Suprapubic skin (tissue), 4 donors: ENCODE measurements at regions not wholly inside any gene's neighbourhood (a gene's known extent, or its start where the extent isn't known, plus 50 kb on each side); places are given as distances from the start of the nearest gene placed in this dataset.

Experiments
- EP300 ChIP-seq: sonication (generic); formaldehyde crosslinking; IDR thresholded peaks from one replicate; pipeline ENCODE4 v1.6.1; 2017; ENCODE audit warnings: antibody characterized with exemption
- POLR2A ChIP-seq, 2 donors: fragments of 450-650 bp; IDR thresholded peaks; one replicate each; pipeline ENCODE4 v1.6.1; 2017; ENCODE audit warnings: antibody characterized with exemption in 2 of 2, mild to moderate bottlenecking in 2 of 2, moderate library complexity in 2 of 2
- POLR2AphosphoS5 ChIP-seq, 3 donors: sonication (generic); formaldehyde crosslinking; IDR thresholded peaks; one replicate each; pipeline ENCODE4 v1.6.1; 2017; ENCODE audit warnings: antibody characterized with exemption in 3 of 3
- TF ChIP-seq, protein P1 (sequence below), 2 donors: fragments of 200-600 bp in 1 of 2; fragments of 450-650 bp in 1 of 2; sonication (generic) in 1 of 2; IDR thresholded peaks; one replicate each; pipeline ENCODE4 v1.5.1; 2016 to 2019; ENCODE audit warnings: antibody characterized with exemption in 2 of 2, mild to moderate bottlenecking in 1 of 2, moderate library complexity in 1 of 2

DNA sequence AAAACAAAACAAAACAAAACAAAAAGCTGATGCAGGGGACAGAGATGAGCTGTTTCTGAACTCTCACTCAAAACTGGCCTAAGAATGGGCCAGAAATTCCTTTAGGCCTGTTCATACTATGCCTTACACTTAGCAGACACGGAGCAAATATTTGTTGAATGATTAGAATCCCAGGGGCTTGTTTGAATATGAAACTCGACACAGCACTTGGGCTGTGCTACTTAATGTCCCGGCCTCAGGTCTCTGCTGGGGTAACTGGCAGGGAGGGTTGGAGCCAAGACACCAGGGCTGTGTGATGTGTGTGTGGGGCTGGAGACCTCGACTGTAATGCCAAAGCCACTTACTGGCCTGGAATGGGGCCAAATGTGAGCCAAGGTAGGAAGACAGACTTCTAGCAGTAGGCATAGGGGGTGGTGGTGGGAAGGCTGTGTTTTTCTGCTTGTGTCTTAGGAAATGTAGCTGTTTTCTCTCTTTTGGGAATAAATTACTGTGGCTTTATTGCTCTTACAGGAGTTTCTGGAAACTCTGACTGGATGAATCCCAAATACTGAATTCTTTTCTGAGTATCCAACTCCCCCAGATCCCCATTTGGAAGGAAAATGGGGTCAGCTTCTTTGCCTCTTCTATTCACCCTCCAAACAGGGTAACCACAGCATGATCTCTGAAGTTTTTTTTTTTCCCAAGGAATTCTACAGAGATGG, 66.7 kb downstream of the EMX2 start:
- TF ChIP-seq, protein P1, sequence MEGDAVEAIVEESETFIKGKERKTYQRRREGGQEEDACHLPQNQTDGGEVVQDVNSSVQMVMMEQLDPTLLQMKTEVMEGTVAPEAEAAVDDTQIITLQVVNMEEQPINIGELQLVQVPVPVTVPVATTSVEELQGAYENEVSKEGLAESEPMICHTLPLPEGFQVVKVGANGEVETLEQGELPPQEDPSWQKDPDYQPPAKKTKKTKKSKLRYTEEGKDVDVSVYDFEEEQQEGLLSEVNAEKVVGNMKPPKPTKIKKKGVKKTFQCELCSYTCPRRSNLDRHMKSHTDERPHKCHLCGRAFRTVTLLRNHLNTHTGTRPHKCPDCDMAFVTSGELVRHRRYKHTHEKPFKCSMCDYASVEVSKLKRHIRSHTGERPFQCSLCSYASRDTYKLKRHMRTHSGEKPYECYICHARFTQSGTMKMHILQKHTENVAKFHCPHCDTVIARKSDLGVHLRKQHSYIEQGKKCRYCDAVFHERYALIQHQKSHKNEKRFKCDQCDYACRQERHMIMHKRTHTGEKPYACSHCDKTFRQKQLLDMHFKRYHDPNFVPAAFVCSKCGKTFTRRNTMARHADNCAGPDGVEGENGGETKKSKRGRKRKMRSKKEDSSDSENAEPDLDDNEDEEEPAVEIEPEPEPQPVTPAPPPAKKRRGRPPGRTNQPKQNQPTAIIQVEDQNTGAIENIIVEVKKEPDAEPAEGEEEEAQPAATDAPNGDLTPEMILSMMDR (IDR thresholded peaks at IDR 0.05) = no peak
- TF ChIP-seq POLR2A (IDR thresholded peaks at IDR 0.05) = no peak
- TF ChIP-seq POLR2AphosphoS5 (IDR thresholded peaks at IDR 0.05) = no peak
- no peak for TF ChIP-seq EP300
